GM21526 (cell line): ENCODE measurements at regions not wholly inside any gene's neighbourhood (a gene's known extent, or its start where the extent isn't known, plus 50 kb on each side); places are given as distances from the start of the nearest gene placed in this dataset.

ENCODE experiments used
- ATAC-seq: cut with Tn5 transposase; IDR thresholded peaks from one replicate; pipeline ENCODE4 v1.9.1; 2021; ENCODE audit warnings: moderate library complexity; ENCODE audit not compliant: unreplicated experiment, low FRiP score

GRCh38 chr2:217691920-217692666 lies 310.7 kb downstream of the TNS1 start:
- no peak for ATAC-seq

- no peak for ATAC-seq
Measured at GRCh38 chr2:217691516-217691915, 311.3 kb downstream of the TNS1 start.

- no peak for ATAC-seq
Measured at GRCh38 chr2:217689053-217689452, 313.7 kb downstream of the TNS1 start.

- ATAC-seq = no peak
Measured at GRCh38 chr2:217688494-217688893, 314.3 kb downstream of the TNS1 start.

GRCh38 chr2:217687771-217688170 lies 315.0 kb downstream of the TNS1 start:
- no peak for ATAC-seq

- ATAC-seq = no peak
Measured at GRCh38 chr2:217685255-217685605, 317.6 kb downstream of the TNS1 start.

- ATAC-seq = no peak
Measured at GRCh38 chr2:217684431-217685254, 318.2 kb downstream of the TNS1 start.

GRCh38 chr2:217683106-217683870 lies 319.5 kb downstream of the TNS1 start:
- no peak for ATAC-seq

- ATAC-seq = no peak
Measured at GRCh38 chr2:217681791-217682190, 321.0 kb downstream of the TNS1 start.

GRCh38 chr2:217680381-217680780 lies 322.4 kb downstream of the TNS1 start:
- ATAC-seq = no peak

GRCh38 chr2:217673627-217674026 lies 329.2 kb downstream of the TNS1 start:
- ATAC-seq = no peak

GRCh38 chr2:217672472-217672871 lies 330.3 kb downstream of the TNS1 start:
- ATAC-seq = no peak

GRCh38 chr2:217671871-217672270 lies 330.9 kb downstream of the TNS1 start:
- ATAC-seq = no peak

- ATAC-seq = no peak
Measured at GRCh38 chr2:217671075-217671474, 331.7 kb downstream of the TNS1 start.

- no peak for ATAC-seq
Measured at GRCh38 chr2:217669831-217670230, 333.0 kb downstream of the TNS1 start.

GRCh38 chr2:217667512-217667911 lies 335.3 kb downstream of the TNS1 start:
- ATAC-seq = no peak

GRCh38 chr2:217667035-217667434 lies 335.8 kb downstream of the TNS1 start:
- ATAC-seq = no peak

GRCh38 chr2:217666338-217666737 lies 336.5 kb downstream of the TNS1 start:
- ATAC-seq = no peak

GRCh38 chr2:217664761-217665160 lies 338.0 kb downstream of the TNS1 start:
- no peak for ATAC-seq

GRCh38 chr2:217662984-217663602 lies 339.7 kb downstream of the TNS1 start:
- no peak for ATAC-seq

- ATAC-seq = no peak
Measured at GRCh38 chr2:217661378-217661777, 341.4 kb downstream of the TNS1 start.
